Dendritic cell treated with granulocyte-macrophage colony-stimulating factor and Interleukin-4, amounts not matched to agents 40 ng/mL and 50 ng/mL, for 4 days (primary cell): ENCODE measurements at regions not wholly inside any gene's neighbourhood (a gene's known extent, or its start where the extent isn't known, plus 50 kb on each side); places are given as distances from the start of the nearest gene placed in this dataset.
"Not testable (repeated sequence)": the region's sequence is repeated elsewhere in the genome, so short reads cannot be mapped to it uniquely, and the experiment has no call there.

Source experiments
- H3K27ac Mint-ChIP-seq: one replicate; pipeline ENCODE4 v1.8.0; 2022; ENCODE audit warnings: mild to moderate bottlenecking, mixed read lengths
- H3K27me3 Mint-ChIP-seq: one replicate; pipeline ENCODE4 v1.8.0; 2022; ENCODE audit warnings: mild to moderate bottlenecking, mixed read lengths
- H3K36me3 Mint-ChIP-seq: one replicate; pipeline ENCODE4 v1.8.0; 2022; ENCODE audit warnings: low read depth, mixed read lengths
- H3K4me1 Mint-ChIP-seq: one replicate; pipeline ENCODE4 v1.8.0; 2022; ENCODE audit warnings: low read depth, mixed read lengths
- H3K4me3 Mint-ChIP-seq: one replicate; pipeline ENCODE4 v1.8.0; 2022; ENCODE audit warnings: mild to moderate bottlenecking, moderate library complexity, mixed read lengths
- H3K9me3 Mint-ChIP-seq: one replicate; pipeline ENCODE4 v1.8.0; 2022; ENCODE audit warnings: mixed read lengths
- intact Hi-C: fragments of 100-400 bp; cut with micrococcal nuclease; formaldehyde crosslinking; loops from one replicate; pipeline ENCODE4 v1.15.0; 2022

DNA sequence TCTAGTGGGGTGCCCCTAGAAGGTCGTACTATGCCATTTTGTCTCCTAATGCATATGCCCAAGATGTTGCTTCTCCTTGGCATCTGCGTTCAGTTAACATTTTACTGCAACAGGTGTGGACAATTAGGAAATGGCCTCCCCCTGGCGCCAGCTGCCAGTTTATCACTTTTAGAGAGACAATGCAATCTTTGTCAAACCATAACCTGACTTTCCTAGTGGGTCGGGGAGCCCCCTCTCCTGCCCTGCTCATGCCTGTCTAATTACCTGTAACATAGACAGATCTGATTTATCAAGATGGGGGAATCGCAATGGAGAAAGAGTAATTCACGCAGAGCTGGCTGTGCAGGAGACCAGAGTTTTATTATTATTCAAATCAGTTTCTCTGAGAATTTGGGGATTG lies 353.7 kb upstream of the SGO1 start:
- H3K27me3 Mint-ChIP-seq: no peaks in the 10 kb centered on the region
- H3K4me3 Mint-ChIP-seq: no peak overlapping the region
- no peaks in the 10 kb centered on the region for H3K36me3 Mint-ChIP-seq
- H3K4me1 Mint-ChIP-seq: no peaks in the 10 kb centered on the region
- intact Hi-C loops: no loop called here
- no peak overlapping the region for H3K27ac Mint-ChIP-seq
- no peaks in the 10 kb centered on the region for H3K9me3 Mint-ChIP-seq

- no peaks in the 10 kb centered on the region for H3K4me1 Mint-ChIP-seq
- no peak overlapping the region for H3K4me3 Mint-ChIP-seq
- H3K27ac Mint-ChIP-seq: no peak overlapping the region
- H3K36me3 Mint-ChIP-seq: no peaks in the 10 kb centered on the region
- intact Hi-C loops: no loop called here
- H3K27me3 Mint-ChIP-seq: no peaks in the 10 kb centered on the region
- H3K9me3 Mint-ChIP-seq: no peaks in the 10 kb centered on the region
Measured at GRCh38 chr3:20537234-20537633, 351.2 kb upstream of the SGO1 start.

- Mint-ChIP-seq H3K27ac (no peak overlapping the region), H3K27me3 (no peaks in the 10 kb centered on the region), H3K9me3 (no peaks in the 10 kb centered on the region), H3K4me3 (no peak overlapping the region), H3K4me1 (no peaks in the 10 kb centered on the region), H3K36me3 (no peaks in the 10 kb centered on the region)
- intact Hi-C loops: no loop called here
Measured at GRCh38 chr3:20529911-20530310, 343.9 kb upstream of the SGO1 start.

- no peak overlapping the region for H3K27ac Mint-ChIP-seq
- no peaks in the 10 kb centered on the region for H3K9me3 Mint-ChIP-seq
- no peaks in the 10 kb centered on the region for H3K4me1 Mint-ChIP-seq
- H3K36me3 Mint-ChIP-seq: no peaks in the 10 kb centered on the region
- no peak overlapping the region for H3K4me3 Mint-ChIP-seq
- H3K27me3 Mint-ChIP-seq: no peaks in the 10 kb centered on the region
- intact Hi-C loops: no loop called here
Measured at GRCh38 chr3:20528180-20528770, 342.3 kb upstream of the SGO1 start.

DNA sequence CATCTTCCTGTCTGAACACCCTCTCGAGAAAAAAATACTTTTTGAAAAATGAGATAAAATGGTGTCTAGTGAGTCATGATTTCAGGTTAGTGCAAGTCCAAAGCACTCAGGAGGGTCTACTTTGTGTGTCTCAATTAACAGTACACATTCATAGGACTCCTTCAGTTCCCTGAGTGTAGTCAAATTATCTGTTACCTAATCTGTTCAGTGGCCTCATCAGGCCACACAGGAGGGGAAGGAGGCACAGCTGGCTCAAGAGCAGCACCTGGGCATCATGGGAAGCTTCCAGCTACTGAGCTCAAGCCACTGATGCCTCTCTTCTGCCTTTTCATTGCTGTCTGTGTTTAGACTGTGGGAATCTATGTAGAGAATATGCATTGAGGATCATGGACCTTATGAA lies 341.4 kb upstream of the SGO1 start:
- H3K36me3 Mint-ChIP-seq: no peaks in the 10 kb centered on the region
- H3K4me1 Mint-ChIP-seq: no peaks in the 10 kb centered on the region
- no peak overlapping the region for H3K4me3 Mint-ChIP-seq
- intact Hi-C loops: no loop called here
- no peak overlapping the region for H3K27ac Mint-ChIP-seq
- H3K27me3 Mint-ChIP-seq: no peaks in the 10 kb centered on the region
- H3K9me3 Mint-ChIP-seq: no peaks in the 10 kb centered on the region

DNA sequence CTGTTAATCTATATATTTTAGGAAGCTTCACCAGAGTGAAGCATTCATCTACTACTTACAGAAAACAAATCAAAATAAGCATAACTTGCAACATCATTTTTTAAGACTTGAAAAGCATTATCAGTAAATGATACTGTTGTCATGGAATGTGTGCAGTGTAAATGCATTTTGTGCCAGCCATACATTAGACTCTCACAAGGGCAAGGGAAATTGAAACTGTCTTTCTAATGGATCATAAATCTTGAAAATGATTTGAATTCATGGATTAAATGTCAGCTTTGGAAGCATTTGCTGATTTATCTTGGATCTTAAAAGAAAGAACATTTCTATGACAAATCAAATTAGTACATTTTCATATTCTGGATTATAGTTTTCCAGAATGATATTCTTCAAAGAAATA lies 338.3 kb upstream of the SGO1 start:
- no peaks in the 10 kb centered on the region for H3K27me3 Mint-ChIP-seq
- intact Hi-C loops: no loop called here
- no peaks in the 10 kb centered on the region for H3K4me1 Mint-ChIP-seq
- H3K36me3 Mint-ChIP-seq: no peaks in the 10 kb centered on the region
- no peak overlapping the region for H3K4me3 Mint-ChIP-seq
- no peak overlapping the region for H3K27ac Mint-ChIP-seq
- no peaks in the 10 kb centered on the region for H3K9me3 Mint-ChIP-seq

- Mint-ChIP-seq H3K27me3 (no peaks in the 10 kb centered on the region), H3K4me3 (no peak overlapping the region), H3K9me3 (no peaks in the 10 kb centered on the region), H3K27ac (no peak overlapping the region), H3K4me1 (no peaks in the 10 kb centered on the region), H3K36me3 (no peaks in the 10 kb centered on the region)
- intact Hi-C loops: no loop called here
Measured at GRCh38 chr3:20523293-20523692, 337.3 kb upstream of the SGO1 start.

- H3K36me3 Mint-ChIP-seq: not testable (repeated sequence)
Measured at GRCh38 chr3:20517316-20517715, 331.3 kb upstream of the SGO1 start.

GRCh38 chr3:20516311-20516710 lies 330.3 kb upstream of the SGO1 start:
- Mint-ChIP-seq H3K4me3 (no peak overlapping the region), H3K27me3 (no peaks in the 10 kb centered on the region), H3K9me3 (no peaks in the 10 kb centered on the region), H3K27ac (no peak overlapping the region), H3K4me1 (no peaks in the 10 kb centered on the region), H3K36me3 (no peaks in the 10 kb centered on the region)
- intact Hi-C loops: loop anchor here (10.0 kb wide), 1 partner anchor 1378 kb away; no protein-coding TSS in a partner anchor

More at GRCh38 chr3:20517316-20517715, 331.3 kb upstream of the SGO1 start:
- not testable (repeated sequence) for H3K4me1 Mint-ChIP-seq, H3K4me3 Mint-ChIP-seq, H3K27ac Mint-ChIP-seq, H3K27me3 Mint-ChIP-seq, H3K9me3 Mint-ChIP-seq
- intact Hi-C loops: loop anchor here (10.0 kb wide), 1 partner anchor 1377 kb away; no protein-coding TSS in a partner anchor

DNA sequence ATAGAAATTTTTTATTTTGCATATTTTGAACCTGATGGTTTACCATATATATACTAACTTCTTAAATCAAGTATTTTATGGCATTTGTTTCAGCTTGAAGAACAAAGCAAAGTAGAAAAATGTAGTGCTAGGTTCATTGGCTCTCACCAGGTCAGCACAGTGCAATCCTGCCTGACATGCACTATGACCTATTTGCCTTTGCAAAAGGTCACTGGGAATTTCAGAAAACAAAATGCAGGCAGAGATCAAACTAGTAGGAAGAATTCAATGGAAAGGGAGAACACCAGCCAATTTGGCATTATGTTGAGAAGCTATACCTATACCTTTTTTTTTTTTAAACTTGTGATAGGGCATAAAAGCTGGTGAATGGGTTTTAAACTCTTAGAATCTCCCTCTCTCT lies 329.8 kb upstream of the SGO1 start:
- H3K27ac Mint-ChIP-seq: no peak overlapping the region
- H3K9me3 Mint-ChIP-seq: no peaks in the 10 kb centered on the region
- H3K4me3 Mint-ChIP-seq: no peak overlapping the region
- intact Hi-C loops: loop anchor here (10.0 kb wide), 1 partner anchor 1379 kb away; no protein-coding TSS in a partner anchor
- H3K27me3 Mint-ChIP-seq: no peaks in the 10 kb centered on the region
- no peaks in the 10 kb centered on the region for H3K36me3 Mint-ChIP-seq
- H3K4me1 Mint-ChIP-seq: no peaks in the 10 kb centered on the region

DNA sequence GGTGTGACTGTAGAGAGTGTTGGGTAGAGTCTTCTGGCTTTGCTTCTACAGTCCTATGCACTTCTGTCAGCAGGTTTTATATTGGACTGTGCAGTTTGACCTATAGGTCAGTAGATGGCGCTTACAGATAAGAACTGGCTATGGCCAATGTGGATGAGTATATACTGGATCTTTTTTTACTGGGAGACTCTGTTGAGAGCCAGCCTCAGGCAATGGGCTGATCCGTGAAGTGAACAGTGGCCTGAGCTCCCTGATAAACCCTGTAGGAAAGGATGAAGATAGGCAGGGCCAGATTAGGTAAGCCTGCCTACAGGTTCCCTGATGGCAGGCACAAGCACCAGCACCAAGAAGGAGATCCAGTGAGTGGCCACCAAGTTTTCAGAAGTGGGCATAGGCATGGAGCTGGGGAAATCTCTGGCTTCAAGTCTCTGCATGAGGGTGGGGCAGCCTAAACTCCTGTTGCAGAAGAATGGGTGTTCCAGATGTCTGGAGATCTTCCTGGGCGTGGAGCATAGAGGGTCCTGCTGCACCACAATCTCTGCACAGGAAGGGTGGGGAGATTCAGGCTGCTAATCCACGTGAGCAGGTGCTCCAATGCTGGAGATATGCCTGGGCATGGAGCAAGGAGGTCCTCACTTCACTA lies 326.0 kb upstream of the SGO1 start:
- no peaks in the 10 kb centered on the region for H3K9me3 Mint-ChIP-seq
- no peaks in the 10 kb centered on the region for H3K27me3 Mint-ChIP-seq
- H3K4me3 Mint-ChIP-seq: no peak overlapping the region
- intact Hi-C loops: loop anchor here (2.0 to 10.0 kb wide), 3 partner anchors 1039 to 1605 kb away; no protein-coding TSS in a partner anchor
- no peak overlapping the region for H3K27ac Mint-ChIP-seq
- no peaks in the 10 kb centered on the region for H3K36me3 Mint-ChIP-seq
- H3K4me1 Mint-ChIP-seq: no peaks in the 10 kb centered on the region

DNA sequence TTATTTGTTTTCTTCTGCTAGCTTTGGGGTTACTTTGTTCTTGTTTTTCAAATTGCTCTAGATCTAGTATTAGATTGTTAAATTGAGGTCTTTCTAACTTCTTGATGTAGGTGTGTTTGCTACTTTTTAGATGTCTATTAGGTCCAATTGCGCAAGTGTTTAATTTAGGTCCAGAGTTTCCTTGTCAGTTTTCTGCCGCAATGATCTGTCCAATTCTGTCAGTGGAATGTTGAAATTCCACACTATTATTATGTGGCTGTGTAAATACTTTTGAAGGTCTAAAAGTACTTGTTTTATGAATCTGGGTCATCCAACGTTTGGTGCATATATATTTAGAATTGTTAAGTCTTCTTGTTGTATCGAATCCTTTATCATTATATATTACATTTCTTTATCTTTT lies 324.4 kb upstream of the SGO1 start:
- intact Hi-C loops: loop anchor here (2.0 to 10.0 kb wide), 3 partner anchors 1040 to 1607 kb away; no protein-coding TSS in a partner anchor
- no peak overlapping the region for H3K4me3 Mint-ChIP-seq
- H3K27me3 Mint-ChIP-seq: no peaks in the 10 kb centered on the region
- no peaks in the 10 kb centered on the region for H3K4me1 Mint-ChIP-seq
- H3K27ac Mint-ChIP-seq: no peak overlapping the region
- H3K36me3 Mint-ChIP-seq: no peaks in the 10 kb centered on the region
- H3K9me3 Mint-ChIP-seq: no peaks in the 10 kb centered on the region

DNA sequence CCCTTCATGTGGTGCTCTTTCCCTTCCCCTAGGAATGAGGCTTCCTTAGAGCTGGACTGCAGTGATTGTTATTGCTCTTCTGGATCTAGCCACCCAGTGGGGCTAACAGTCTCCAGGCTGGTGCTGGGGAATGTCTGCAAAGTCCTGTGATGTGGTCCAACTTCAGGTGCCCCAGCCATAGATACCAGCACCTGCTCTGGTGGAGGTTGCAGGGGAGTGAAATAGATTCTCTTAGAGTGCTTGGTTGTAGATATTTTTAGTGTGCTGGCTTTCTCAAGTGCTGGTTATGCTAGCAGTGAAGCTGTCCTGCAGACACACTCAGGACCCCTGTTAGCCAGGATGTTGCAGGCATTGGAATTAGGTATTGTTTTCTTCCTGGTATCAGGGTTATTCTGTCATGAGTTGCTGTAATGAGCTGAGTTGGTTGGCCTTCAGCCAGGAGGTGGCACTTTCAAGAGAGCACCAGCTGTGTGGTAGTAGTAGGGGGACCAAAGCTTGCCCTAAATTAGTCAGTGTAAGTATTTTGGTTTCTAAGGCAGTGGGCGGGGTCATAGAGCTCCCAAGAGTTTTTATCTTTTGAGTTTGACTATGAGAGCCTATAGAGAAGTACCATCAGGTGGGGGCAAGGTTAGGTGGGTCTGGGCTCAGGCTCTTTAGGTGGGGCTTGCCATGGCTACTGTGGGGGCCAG lies 317.5 kb upstream of the SGO1 start:
- intact Hi-C loops: no loop called here
- H3K27ac Mint-ChIP-seq: no peak overlapping the region
- peaks cover 9% of the 10 kb centered on the region for H3K9me3 Mint-ChIP-seq
- no peaks in the 10 kb centered on the region for H3K36me3 Mint-ChIP-seq
- H3K4me3 Mint-ChIP-seq: no peak overlapping the region
- no peaks in the 10 kb centered on the region for H3K4me1 Mint-ChIP-seq
- no peaks in the 10 kb centered on the region for H3K27me3 Mint-ChIP-seq

- Mint-ChIP-seq H3K4me3 (no peak overlapping the region), H3K27ac (no peak overlapping the region), H3K9me3 (peaks cover 13% of the 10 kb centered on the region), H3K4me1 (no peaks in the 10 kb centered on the region), H3K27me3 (no peaks in the 10 kb centered on the region), H3K36me3 (no peaks in the 10 kb centered on the region)
- intact Hi-C loops: no loop called here
Measured at GRCh38 chr3:20490996-20491395, 305.0 kb upstream of the SGO1 start.
